ENCODE measurements at regions not wholly inside any gene's neighbourhood (a gene's known extent, or its start where the extent isn't known, plus 50 kb on each side); places are given as distances from the start of the nearest gene placed in this dataset.

DNA sequence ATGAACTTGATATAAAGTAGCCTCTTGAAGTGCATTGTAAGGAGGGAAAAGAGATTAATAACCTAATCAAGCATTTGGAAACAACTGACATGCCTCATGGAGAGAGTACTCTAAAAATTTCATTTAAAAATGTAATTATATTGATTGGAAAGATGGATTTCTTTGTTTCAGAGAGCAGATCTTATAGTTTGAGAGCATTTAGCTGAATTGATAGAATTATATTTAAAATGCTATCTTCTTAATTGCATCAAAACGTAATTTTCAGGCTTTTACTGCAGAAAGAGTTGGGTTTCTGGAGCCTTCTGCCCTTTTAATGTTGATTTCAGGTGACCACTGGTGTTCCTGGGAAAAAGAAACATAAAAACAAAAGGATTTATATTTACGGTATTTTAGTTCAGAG, 130.6 kb downstream of the EDN3 start:
- intact Hi-C loops (cut with micrococcal nuclease) (no loop called here), in situ Hi-C loops (cut with MboI) (no loop called here)
- no peak overlapping the region for H2AFZ ChIP-seq (ENCODE audit: low read depth, low read length)
- no TSS peak for BruUV-seq (replicated peaks)
- no peak overlapping the region for H3K4me3 ChIP-seq
- no peak for FAIRE-seq
- no peaks in the 10 kb centered on the region for H3K9me3 ChIP-seq (replicated peaks; ENCODE audit: control insufficient read depth, insufficient read depth, low read depth, low read length)
- H4K20me1 ChIP-seq (replicated peaks; ENCODE audit: control insufficient read depth, insufficient read depth, low read length), result no peaks in the 10 kb centered on the region
- ChIA-PET POLR2A (interaction anchor here (0.6 kb wide), 1 partner anchor 1439 kb away, joined by 3 read pairs; no protein-coding TSS in a partner anchor), CTCF (ENCODE audit: low intra/inter-chr PET ratio) (no interaction called here)
- H3K36me3 ChIP-seq (ENCODE audit: control insufficient read depth, insufficient read depth, low read length), result no peaks in the 10 kb centered on the region
- H3K4me1 ChIP-seq (replicated peaks in 1 of 2; ENCODE audit: control insufficient read depth in 2 of 2, insufficient read depth in 2 of 2, low read length in 2 of 2), result no peaks in the 10 kb centered on the region
- H3K4me2 ChIP-seq (ENCODE audit: insufficient read depth, low read length), result no peak overlapping the region
- no peak overlapping the region for H3K27ac ChIP-seq (ENCODE audit: extremely low read depth, low read depth, low read length)
- H3K27me3 ChIP-seq (ENCODE audit: control insufficient read depth in 2 of 2, insufficient read depth in 2 of 2, low read length in 2 of 2), result peaks cover 7 to 26% of the 10 kb centered on the region in 2 experiments; a peak in 3 of 5 replicates
- no peak overlapping the region for H3K9ac ChIP-seq (ENCODE audit: insufficient read depth in 1 of 2, low read depth in 2 of 2, low read length in 2 of 2)
- H3K79me2 ChIP-seq (ENCODE audit: control insufficient read depth, insufficient read depth, low read length), result no peaks in the 10 kb centered on the region
- WGBS (ENCODE audit: insufficient coverage, low coverage, missing lambda C conversion rate), result 5% methylated on average over 2 of the region's 2 CpGs
- no peak for DNase-seq (ENCODE audit: extremely low read depth in 1 of 4, low spot score in 3 of 4)
- no peak for ATAC-seq
- H3K9me1 ChIP-seq (ENCODE audit: control insufficient read depth, insufficient read depth, low read length), result no peaks in the 10 kb centered on the region
- no peak for TF ChIP-seq U2AF1 (optimal IDR thresholded peaks at IDR 0.05; ENCODE audit: low read depth, low read length)
- TF ChIP-seq, protein P1, sequence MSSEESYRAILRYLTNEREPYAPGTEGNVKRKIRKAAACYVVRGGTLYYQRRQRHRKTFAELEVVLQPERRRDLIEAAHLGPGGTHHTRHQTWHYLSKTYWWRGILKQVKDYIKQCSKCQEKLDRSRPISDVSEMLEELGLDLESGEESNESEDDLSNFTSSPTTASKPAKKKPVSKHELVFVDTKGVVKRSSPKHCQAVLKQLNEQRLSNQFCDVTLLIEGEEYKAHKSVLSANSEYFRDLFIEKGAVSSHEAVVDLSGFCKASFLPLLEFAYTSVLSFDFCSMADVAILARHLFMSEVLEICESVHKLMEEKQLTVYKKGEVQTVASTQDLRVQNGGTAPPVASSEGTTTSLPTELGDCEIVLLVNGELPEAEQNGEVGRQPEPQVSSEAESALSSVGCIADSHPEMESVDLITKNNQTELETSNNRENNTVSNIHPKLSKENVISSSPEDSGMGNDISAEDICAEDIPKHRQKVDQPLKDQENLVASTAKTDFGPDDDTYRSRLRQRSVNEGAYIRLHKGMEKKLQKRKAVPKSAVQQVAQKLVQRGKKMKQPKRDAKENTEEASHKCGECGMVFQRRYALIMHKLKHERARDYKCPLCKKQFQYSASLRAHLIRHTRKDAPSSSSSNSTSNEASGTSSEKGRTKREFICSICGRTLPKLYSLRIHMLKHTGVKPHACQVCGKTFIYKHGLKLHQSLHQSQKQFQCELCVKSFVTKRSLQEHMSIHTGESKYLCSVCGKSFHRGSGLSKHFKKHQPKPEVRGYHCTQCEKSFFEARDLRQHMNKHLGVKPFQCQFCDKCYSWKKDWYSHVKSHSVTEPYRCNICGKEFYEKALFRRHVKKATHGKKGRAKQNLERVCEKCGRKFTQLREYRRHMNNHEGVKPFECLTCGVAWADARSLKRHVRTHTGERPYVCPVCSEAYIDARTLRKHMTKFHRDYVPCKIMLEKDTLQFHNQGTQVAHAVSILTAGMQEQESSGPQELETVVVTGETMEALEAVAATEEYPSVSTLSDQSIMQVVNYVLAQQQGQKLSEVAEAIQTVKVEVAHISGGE (CRISPR knock-in tag; IDR thresholded peaks at IDR 0.05), result no peak
- no peak for TF ChIP-seq JUND (IDR thresholded peaks at IDR 0.05; ENCODE audit: borderline replicate concordance, low read depth, low read length)
- TF ChIP-seq JUND (tag; IDR thresholded peaks at IDR 0.05; ENCODE audit: borderline replicate concordance, low read depth, low read length), result no peak
- TF ChIP-seq ZNF696 (CRISPR knock-in tag; conservative IDR thresholded peaks at IDR 0.05), result no peak
- no peak for TF ChIP-seq GTF2F1 (IDR thresholded peaks at IDR 0.05; ENCODE audit: low read depth, low read length)
- TF ChIP-seq, protein P2, sequence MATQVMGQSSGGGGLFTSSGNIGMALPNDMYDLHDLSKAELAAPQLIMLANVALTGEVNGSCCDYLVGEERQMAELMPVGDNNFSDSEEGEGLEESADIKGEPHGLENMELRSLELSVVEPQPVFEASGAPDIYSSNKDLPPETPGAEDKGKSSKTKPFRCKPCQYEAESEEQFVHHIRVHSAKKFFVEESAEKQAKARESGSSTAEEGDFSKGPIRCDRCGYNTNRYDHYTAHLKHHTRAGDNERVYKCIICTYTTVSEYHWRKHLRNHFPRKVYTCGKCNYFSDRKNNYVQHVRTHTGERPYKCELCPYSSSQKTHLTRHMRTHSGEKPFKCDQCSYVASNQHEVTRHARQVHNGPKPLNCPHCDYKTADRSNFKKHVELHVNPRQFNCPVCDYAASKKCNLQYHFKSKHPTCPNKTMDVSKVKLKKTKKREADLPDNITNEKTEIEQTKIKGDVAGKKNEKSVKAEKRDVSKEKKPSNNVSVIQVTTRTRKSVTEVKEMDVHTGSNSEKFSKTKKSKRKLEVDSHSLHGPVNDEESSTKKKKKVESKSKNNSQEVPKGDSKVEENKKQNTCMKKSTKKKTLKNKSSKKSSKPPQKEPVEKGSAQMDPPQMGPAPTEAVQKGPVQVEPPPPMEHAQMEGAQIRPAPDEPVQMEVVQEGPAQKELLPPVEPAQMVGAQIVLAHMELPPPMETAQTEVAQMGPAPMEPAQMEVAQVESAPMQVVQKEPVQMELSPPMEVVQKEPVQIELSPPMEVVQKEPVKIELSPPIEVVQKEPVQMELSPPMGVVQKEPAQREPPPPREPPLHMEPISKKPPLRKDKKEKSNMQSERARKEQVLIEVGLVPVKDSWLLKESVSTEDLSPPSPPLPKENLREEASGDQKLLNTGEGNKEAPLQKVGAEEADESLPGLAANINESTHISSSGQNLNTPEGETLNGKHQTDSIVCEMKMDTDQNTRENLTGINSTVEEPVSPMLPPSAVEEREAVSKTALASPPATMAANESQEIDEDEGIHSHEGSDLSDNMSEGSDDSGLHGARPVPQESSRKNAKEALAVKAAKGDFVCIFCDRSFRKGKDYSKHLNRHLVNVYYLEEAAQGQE (IDR thresholded peaks at IDR 0.05; ENCODE audit: borderline replicate concordance), result no peak
- TF ChIP-seq, protein P2 (CRISPR knock-in tag; IDR thresholded peaks at IDR 0.05; ENCODE audit: low read depth), result no peak
- TF ChIP-seq POLR2AphosphoS2 (IDR thresholded peaks at IDR 0.05; ENCODE audit: low read length), result no peak
- TF ChIP-seq NR2C2 (CRISPR knock-in tag; IDR thresholded peaks at IDR 0.05), result no peak
- TF ChIP-seq NR2C2 (tag; IDR thresholded peaks at IDR 0.05), result no peak
- no peak for TF ChIP-seq C11orf30 (IDR thresholded peaks at IDR 0.05; ENCODE audit: low read depth)

All from K562 (cell line).